ENCODE measurements at regions not wholly inside any gene's neighbourhood (a gene's known extent, or its start where the extent isn't known, plus 50 kb on each side); places are given as distances from the start of the nearest gene placed in this dataset.

GRCh38 chr1:216830424-216831210, 107.4 kb upstream of the ESRRG start:
- no peak for TF ChIP-seq EP300 (IDR thresholded peaks at IDR 0.05; ENCODE audit: low read depth)
- no peak for TF ChIP-seq CTCF (IDR thresholded peaks at IDR 0.05)
